ENCODE measurements at regions not wholly inside any gene's neighbourhood (a gene's known extent, or its start where the extent isn't known, plus 50 kb on each side); places are given as distances from the start of the nearest gene placed in this dataset.

DNA sequence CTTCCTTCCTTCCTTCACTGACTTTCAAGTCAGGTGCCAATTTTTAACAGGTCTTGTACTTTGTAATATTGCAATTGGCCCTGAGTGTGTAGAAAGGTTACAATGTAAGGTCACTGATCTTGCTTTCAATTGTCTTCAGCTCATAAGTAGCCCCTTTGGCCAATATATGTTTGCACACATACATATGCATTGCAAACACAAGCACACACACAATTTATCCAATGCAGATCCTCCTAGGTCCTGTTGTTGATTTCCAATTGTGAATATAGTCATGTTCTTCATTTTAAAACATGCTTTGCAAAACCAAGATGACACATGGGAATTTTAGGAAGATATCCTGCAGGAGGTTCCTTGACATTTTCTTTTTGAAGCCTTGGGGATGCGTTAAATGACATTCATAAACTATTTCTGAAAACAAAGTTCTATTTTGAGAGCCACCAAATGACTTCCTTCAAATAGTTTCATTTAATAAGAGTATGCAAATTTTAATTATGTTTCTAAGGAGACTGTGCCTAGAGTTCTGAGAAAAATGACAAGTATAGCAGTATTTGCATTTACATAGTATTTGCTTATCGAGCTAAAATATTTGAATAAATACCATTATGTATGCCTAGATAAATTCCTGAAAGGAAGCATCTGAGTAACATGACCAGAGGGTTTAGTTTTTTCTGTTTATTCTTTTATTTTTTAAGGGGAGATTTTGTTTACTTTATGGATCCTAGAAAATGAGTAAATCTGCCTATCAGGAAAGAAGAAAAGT, 117.1 kb upstream of the TMEFF2 start:
- TF ChIP-seq EP300 (IDR thresholded peaks at IDR 0.05), result no peak
- no peak for TF ChIP-seq CTCF (IDR thresholded peaks at IDR 0.05)
- no peak for TF ChIP-seq POLR2AphosphoS5 (IDR thresholded peaks at IDR 0.05)

Data from suprapubic skin (tissue), 4 donors.